ENCODE measurements at regions not wholly inside any gene's neighbourhood (a gene's known extent, or its start where the extent isn't known, plus 50 kb on each side); places are given as distances from the start of the nearest gene placed in this dataset.

DNA sequence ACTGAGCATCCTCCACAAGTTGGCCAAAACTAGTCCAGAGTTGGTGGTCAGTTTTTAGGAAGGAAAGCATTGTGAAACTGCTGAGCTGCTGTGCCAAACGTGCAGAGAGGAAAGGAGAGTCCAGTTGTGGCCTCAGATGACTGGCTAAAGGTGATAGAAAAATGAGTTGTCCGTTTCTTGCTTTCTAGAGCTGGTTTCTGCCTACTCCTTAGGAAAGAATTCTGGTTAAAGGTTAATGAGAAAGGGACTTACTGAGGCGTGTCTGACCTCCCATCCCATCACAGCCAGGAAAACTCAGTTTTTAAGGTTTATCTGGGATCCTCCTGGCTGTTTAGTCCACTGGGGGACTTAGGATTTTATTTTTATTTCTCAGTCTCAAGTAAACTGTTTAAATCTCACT, 1186.3 kb downstream of the UQCRFS1 start:
- no peak for DNase-seq

DNA sequence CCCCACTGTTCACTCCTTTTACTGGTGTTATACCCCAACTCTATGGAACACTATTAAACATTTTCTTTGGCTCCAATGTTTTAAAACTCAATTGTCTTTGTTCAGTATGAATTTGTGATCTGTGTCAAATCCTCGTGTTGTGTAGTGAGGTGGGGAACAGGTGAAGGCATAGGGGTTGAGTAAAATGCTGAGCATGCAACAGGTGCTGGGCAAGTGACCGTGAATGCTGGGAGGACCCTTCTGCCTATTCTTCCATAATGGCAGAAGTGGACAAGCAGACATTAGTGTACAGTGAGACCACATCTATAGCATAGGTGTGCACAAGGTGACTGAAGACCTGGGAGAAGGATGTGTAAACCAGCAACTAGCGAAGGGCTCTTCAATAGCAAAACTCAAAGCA, 1188.0 kb downstream of the UQCRFS1 start:
- DNase-seq, result no peak

DNA sequence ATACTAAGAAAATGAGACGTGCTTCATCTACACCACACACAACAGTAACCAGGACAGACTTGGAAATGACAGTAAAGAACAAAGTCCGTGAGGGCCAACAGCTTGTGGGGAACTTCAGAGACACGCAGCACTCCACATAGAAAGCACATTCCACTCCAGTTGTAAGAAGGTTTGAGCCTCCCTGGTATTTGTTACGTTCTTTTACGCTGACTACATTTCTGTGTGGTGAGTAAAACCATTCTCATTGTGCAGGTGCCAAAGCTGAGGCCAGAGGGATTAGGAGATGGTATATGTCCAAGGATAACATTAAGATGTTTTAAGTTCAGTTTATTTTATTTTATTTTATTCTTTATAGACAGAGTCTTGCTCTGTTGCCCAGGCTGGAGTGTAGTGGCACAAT, 1189.9 kb downstream of the UQCRFS1 start:
- DNase-seq, result no peak

DNA sequence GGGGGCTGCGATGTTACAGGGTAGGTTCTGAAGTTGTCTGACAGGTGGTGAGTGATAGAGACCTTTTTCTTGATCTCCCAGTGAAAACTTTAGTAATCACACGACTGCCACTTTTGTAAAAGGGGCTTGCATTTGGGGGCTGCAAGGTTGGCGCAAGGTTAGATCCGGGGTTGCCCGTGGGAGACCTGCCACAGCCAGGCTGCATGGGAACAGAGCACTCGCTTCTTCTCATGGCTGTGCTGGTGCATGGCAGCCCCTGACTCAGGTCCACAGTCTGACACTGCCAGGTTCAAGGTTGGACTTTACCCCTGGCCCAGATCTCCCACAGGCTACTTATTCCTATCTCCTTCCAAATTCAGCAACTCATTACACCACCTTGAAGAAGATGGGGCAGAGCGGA, 1190.4 kb downstream of the UQCRFS1 start:
- no peak for DNase-seq

DNA sequence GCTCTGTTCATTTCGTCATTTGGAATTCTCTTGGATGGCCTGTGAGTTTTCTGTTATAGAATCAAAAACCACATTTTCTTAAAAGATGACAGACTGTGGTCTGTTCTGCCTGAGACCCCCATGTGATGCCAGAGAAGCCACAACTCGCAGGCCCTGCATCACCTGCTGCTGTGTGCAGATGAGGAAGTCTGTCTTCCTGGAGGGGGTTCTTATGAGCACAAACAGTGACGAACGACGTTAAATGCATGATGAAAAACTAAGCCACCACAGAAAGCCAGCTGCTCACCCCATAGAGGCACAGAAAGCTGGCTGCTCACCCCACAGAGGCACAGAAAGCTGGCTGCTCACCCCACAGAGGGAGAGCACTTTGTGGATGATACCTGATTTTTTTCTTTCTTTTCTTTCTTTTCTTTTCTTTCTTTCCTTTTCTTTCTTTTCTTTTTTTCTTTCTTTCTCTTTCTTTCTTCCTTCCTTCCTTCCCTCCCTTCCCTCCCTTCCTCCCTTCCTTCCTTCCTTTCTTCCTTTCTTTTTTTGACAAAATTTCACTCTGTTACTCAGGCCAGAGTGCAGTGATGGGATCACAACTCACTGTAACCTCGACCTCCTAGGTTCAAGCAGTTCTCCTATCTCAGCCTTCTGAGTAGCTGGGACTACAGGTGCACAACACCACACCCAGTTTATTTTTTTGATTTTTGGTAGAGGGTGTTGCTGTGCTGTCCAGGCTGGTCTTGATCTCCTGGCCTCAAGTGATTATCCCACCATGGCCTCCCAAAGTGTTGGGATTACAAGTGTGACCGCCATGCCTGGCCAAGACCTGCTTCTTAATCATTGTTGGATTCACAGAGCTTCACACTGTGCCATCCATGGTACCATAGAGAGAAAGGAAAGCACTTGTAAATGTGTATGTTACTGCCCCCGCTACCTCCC, 1191.4 kb downstream of the UQCRFS1 start:
- no peak for DNase-seq

DNA sequence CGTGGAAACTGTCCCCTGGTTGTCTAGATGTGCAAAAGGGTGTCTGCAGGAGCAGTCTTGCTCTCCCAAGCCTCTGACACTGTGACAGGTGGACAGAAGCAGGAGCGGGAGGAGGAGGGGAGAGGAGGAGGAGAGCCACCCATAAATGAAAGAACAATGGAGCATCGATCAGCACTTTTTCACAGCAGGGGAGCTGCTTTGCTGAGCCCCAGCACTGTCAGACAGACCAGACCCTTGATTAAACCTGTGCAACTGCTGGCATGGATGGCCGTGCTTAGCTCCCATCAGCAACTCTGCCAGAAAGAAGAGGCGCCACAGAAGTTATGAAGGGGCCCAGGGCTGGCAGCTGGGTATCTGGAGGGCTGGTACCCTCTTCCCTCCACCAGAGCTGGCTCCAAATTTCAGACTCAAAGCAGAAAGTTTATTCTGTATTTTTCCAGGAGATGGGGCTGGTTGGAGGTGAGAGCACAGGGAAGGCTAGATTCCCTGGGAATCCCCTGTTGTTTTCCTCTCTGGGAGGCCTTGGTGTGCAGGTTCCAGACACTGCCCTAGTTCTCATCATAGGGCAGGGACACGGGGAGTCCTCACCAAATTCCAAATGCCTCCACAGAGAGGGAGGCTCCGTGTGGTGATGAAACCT, 1192.2 kb downstream of the UQCRFS1 start:
- DNase-seq, result no peak

DNA sequence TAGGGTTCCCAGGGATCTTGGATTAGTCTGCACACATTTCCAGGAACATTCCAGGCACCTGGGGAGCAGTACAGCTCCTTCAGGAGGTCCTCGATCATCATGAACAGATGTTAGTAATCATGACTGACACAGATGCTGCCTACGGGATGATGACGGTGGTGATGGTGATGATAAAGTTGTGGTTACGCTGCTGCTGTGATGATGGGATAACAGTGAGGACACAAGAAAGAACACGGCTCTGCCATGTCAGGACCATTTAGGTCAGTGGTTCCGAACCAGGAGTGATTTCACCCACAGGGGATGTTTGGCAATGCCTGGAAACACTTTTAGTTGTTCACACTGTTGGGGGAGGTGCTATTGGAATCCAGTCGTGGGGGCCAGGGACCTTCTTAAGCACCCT, 1193.0 kb downstream of the UQCRFS1 start:
- no peak for DNase-seq

DNA sequence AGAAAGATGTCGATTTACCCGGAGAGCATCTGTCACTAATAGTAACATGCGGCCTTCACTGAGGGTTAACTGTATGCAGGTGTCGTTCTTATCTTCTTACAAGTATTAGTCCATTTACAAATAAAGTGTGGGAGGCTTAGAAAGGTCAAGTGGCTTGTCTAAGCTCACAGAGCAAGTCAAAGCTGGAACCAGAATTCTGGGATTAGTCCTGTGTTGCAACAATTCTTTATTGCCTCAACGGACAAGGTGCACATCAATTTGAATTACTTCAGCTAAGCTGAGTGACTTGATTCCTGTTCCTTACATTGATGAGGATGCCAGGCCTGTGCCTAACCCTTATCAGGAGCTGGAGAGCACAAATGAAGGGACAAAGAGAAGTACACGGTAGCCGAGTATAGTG, 1193.6 kb downstream of the UQCRFS1 start:
- no peak for DNase-seq

DNA sequence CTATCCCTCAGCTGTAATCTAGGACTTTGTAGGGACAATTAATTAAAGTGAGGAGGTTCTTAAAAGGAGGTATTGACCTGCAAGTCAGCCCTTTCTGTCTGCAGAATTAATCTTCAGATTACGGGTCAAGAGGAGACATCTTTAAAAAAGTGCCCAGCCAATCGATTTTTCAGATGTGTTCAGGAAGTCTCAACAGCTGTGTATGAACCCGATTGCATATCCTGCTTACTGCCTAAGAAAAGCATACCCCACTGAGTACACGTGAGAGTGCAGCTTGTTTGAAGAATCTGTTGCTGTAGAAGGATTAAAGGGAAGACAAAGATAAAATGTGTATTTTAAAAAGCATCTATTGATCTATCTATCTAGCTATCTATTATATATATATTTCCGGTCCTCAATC, 1194.5 kb downstream of the UQCRFS1 start:
- no peak for DNase-seq

DNA sequence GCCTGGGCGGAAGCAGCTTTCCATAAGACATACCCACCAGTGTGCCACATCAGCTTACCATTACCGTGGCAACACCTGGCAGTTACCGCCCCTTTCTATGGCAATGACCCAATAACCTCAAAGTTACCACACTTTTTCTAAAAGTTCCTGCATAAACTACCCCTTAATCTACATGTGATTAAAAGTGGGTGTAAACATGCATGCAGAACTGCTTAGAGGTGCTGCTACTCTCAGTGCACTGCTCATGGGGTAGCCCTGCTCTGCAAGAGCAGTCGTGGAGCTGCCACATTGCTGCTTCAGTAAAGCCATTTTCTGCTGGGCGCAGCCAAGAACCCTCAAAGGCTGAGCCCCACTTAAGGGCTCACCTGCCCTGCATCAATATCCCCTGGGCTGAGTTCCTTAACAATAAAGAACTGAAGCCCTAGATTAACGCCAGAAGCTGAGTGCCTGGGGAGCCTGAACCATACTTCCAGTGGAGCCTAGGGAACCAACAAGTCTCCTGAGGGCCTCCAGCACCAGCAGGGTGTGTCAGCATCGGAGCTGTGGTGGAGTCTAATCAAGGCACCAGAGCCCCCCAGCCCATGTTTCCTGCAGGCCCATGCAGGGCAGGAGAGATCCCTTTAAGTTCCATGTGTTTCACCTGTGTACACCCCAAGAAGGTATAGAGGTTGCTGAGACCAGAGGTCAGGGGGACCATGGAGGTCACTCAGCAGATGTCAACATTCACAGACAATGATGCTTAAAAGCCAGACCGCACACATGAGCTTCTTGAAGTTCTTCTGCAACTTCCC, 1198.1 kb downstream of the UQCRFS1 start:
- no peak for DNase-seq

DNA sequence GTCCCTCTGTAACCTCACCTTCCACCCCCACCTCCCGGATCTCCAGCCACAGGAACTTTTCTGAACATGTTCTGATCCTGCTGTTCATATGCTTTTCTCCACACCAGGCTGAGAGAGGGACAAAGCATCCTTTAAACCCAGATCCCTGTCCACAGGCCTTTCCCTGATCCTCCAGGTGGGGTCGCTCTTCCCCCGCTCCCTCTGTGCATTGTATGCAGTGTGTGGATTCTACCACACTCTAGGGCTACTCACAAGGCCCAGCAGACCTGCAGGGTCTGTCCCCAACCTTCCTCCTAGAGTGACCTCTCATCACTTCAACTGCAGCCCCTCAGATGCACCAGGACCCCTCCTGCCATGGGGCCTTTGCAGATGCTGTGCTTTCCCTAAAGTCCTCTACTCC, 1200.6 kb downstream of the UQCRFS1 start:
- DNase-seq, result no peak

DNA sequence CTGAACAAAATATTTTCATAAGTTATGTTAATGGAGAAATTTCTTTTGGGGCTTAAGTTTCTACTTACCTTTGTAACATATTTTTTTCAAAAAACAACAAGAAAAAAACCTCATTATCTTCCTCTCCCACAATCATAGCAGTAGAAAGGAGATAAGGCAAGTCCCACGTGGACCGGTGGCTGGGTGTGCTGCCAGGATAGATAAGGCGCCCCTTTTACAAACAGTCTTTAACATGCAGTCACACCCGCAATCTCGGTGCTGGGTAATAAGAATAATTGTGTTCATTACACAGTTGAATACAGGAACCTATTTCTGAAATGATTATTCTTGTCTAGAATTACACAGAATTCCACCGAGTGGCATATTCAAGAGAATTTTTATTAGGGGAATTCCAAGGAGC, 1202.3 kb downstream of the UQCRFS1 start:
- DNase-seq, result no peak

DNA sequence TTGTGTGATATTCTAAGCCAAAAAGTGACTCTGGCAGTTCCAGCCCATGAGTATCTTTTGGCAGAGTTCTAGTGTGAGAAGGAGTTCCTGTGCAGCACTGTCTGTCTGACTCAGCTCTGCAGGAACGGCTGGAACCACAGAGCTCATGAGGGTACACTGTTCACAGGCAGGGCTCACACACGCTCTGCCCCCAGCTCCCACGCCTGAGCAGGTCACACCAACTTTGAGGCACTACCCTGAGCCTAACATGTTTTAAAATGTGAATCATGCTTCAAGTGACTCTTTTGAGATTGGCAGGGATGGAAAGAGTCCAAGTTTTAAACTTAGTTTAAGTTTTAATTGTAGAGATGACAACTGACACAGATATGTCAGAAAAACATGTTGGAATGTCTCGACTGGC, 1203.3 kb downstream of the UQCRFS1 start:
- DNase-seq, result no peak

DNA sequence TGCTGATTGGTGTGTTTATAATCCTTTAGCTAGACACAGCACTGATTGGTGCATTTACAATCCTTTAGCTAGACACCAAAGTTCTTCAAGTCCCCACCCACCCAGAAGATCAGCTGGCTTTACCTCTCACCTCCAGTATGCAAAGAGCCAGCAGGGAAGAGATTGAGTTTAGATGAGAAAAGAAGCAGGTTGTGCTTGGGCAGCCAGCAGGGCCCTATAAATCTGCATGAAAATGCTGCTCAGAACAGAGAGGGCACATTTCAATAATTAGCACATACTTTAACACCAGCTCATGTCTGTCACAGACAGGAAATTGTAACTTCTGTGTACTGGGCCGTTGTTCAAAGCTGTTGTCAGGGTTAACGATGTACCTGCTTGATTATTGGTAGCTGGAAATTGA, 1204.3 kb downstream of the UQCRFS1 start:
- no peak for DNase-seq

DNA sequence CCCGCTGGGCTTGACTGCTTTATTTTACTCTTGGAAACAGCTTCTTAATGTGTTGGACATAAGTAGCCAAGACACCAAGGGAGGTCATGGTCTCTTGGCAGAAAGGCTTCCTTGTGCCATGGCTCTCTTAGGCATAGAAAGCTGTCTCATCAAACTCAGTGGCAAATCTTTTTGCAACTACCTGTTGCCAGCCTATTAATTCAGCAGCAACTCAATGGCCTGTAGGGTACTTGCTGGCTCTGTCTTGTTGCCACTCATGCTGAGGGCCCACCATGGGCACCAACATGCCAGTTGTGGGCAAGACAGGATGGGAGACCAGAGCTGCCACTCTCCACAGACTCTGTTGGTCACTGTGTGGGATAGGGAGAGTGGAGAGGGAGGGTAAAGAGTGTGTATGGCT, 1209.4 kb downstream of the UQCRFS1 start:
- DNase-seq, result no peak

DNA sequence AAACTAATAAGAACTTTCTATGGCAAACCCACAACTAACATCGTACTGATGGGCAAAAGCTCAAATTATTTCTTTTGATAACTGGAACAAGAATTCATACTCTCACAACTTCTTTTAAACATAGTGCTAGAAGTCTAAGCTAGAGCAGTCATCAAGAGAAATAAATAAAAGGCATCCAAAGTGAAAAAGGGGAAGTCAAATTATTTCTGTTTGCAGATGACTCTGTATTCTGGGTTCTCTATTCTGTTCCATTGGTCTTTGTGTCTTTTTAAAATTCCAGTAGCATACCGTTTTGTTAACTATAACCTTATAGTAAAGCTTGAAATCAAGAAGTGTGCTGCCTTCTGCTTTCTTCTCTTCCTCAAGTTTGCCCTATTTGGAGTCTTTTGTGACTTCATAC, 1215.9 kb downstream of the UQCRFS1 start:
- no peak for DNase-seq

DNA sequence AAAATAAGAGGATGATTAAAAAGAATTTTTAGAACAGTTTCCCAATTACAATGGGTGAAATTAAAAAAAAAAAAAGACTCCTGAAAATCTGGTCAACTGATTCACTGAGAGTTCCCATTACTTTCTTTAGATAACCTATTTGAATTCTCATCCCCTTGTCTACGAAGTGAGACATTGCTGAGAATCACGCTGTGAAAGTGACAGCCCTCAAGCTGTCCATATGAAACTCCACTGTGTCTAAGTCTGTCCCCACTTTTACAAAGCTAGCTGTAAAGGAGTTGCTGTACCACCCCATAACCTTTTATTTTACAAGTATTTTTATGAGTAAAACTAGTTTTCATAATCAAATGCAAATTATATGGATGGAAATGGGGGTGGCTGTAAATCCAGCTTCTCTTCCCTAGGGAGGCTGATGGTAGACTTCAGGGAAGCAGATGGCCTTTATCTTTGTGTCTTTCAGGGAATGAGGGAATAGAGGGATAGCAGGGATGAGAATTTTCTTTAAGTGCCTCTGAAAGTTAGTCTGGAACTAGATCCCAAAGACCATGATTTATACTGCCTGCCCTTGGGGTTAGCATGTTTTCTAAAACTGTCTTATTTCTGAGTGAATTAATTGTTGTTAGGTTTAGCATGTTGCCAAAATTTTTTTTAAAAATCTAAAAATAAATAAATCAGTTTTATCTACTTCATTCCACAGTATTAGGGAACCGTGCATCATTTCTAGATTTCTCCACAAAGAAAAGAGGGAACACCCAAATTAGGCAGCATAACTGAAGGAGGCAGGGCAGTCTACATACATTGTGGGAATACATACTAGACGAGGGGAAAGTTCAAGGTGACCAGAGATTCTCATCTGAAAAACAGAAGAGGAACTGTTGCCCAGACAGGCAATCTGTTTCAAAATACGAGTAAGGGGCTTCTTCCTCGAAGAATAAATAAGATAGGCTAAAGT, 1219.1 kb downstream of the UQCRFS1 start:
- DNase-seq, result no peak

DNA sequence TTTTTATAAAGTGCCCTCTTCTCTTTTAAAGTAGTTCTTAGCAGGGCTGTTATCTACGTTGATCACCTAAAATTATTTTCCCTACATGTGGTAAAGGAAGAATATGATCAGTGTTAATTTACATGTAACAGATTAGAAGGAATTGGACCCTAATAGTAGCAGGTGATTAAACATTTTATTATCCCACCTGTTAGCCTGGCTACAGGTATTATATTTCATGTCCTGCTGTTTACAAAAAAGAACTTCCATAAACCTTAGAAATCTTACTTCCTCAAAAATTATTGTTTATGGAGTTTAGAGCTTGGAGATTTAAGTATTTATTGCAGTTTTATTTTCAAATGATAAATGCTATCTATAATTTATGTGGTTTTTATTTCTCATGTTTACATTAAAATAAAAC, 1226.7 kb downstream of the UQCRFS1 start:
- DNase-seq, result no peak

DNA sequence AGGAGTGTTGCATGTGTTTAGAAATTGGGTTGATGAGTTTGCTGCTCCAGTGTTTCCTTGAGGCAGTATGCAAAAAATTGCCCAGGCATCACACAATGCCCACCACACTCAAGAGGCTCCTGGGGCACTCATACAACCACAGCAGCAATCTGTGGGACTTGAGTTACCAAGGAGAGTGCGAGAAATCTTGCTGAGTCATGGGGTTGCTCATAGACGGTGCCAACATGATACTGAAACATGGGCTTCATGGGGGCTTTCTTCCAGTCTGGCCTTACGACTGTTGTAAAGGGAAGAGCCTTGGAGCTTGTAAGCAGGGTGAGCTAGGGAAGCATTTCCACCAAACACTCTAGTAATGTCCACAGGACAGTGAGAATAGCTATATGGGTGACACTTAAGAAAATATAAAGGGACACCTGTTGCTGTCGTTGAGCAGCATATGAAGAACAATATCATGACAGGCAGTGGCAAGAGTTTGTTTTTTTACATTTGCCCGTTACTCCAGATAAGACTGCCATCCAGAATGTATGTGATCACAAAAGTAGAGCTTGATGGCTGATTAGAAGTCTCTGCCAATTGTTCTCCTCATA, 1237.4 kb downstream of the UQCRFS1 start:
- no peak for DNase-seq

DNA sequence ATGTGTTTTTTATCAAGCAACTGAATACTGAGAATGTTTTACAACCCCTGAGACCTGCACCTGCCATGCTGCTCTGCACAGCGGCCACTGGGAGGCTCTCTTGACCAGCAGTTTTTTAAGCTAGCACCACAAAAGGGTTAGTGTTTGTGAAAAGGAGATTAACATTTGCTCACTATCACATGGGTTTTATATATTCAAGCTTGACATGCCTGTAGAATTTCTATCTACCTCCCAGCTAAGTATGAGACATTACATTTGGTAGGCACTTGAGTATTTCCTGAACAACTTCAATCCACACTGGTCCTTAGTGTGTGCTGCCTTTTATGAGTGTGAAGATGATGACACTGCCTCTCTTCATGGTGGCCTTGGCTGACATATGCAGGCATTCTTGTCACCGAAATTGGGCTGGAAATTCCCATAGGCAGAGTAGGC, 1238.9 kb downstream of the UQCRFS1 start:
- DNase-seq, result no peak

DNA sequence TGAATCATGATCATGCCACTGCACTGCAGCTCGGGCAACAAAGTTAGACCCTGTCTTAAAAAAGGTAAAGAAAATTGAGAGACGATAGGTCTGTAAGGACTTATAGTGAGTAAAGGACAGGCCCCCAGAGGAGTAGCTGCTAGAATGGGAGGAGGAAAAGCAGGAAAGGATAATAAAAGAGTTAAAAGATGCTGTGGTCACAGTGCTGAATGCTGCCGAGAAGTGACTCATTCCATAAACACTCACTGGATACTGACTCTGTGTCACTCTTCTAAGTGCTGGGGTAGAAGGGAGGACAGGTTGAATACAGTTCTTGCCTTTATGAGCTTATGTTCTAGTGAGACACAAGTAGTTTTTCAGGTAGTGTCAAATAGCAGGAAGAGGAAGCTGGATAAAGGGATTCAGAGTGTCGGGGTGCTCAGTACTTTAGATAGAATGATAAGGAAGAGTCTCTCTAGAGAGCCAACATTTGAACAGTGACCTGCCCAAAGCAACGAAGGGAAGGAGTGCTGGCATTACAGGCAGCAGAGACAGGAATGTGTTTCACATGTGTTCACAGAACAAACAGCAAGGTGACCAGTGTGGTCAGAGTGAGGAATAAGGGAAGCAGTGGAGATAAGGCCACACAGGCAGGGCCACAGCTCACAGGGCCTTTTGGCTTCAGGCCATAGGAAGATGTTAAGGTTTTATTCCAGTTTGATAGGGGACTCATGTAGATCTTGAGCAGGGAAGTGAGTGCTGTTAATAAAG, 1240.5 kb downstream of the UQCRFS1 start:
- no peak for DNase-seq

Measured in DMS79 treated with DMSO at 0.1 percent for 48 hours (cell line).